AG08395 (cell line): ENCODE measurements at regions not wholly inside any gene's neighbourhood (a gene's known extent, or its start where the extent isn't known, plus 50 kb on each side); places are given as distances from the start of the nearest gene placed in this dataset.
A peak's percentile ranks its signal among the peaks of the same experiment; 100 is the strongest.
"Not testable (repeated sequence)": the region's sequence is repeated elsewhere in the genome, so short reads cannot be mapped to it uniquely, and the experiment has no call there.

Experiments used
- DNase-seq: peaks from one replicate; pipeline ENCODE4 v3.0.0; 2012; ENCODE audit warnings: mixed read lengths, low spot score

DNA sequence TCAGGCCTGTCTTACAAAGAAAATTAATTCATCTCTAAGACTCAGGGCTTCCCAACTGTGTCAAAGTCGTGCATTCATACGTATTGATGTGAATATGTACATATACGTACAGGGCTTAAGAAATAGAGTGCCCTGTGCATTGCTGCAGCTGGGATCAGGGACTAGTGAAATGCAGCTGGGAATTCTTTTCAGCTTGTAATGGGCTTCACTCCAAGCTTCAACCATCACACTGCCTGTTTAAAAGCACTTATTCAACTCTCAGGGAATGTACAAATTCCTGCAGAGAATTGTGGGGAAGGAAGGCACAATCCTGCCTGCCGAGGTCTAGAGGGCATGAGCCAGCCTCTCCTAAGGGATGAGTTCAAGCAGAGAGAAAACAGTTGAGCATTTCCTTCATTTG is 59.6 kb upstream of the MAN2A1 start:
- DNase-seq, result no peak

DNA sequence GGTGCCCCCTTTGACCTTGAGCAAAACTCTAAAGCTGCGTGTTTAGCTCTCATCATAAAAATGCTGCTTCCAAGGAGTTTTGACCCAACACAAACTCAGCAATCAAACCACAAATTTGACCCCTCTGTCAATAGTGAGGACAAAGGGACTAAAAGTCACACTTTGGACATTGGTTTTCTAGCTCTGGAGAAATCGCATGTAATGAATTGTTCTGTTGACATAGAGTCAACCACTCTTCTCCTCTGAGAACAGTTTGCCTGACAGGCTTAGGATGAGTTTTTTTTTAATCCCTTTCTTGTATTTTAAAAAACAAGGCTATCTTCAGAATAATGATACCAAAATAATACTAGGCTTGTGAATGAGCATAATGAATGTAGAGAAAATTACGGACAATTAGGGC is 61.1 kb upstream of the MAN2A1 start:
- no peak for DNase-seq

DNA sequence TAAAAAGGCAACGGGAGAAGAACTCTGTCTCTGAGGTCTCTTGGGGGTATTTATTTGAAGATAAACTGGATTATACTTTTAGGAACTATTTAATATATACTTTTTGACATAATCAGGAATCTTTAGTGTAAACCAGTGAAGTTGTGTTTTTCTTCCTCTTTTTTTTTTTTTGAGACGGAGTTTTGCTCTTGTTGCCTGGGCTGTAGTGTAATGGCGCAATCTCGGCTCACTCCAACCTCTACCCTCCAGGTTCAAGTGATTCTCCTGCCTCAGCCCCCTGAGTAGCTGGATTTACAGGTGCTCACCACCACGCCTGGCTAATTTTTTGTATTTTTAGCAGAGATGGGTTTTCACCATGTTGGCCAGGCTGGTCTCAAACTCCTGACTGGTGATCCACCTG is 68.5 kb upstream of the MAN2A1 start:
- not testable (repeated sequence) for DNase-seq

DNA sequence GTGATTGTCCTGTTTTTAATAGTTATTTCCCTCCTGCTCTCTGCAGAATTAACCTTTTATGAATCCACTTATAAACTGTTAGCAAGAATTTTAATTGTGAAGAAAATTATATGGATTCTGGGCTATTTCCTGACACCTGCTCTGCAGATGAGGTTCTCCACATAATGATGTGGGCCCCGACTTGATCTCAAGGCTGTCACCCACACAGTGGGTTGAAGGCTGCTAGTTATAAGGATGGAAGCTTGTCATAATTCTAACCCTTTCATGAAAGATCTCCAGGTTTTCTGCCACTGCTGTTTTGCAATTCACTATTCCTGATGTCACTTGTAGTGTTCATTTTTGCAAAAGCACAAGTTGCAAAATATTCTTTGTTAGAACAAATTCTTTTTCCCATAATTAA is 69.1 kb upstream of the MAN2A1 start:
- DNase-seq, result no peak

DNA sequence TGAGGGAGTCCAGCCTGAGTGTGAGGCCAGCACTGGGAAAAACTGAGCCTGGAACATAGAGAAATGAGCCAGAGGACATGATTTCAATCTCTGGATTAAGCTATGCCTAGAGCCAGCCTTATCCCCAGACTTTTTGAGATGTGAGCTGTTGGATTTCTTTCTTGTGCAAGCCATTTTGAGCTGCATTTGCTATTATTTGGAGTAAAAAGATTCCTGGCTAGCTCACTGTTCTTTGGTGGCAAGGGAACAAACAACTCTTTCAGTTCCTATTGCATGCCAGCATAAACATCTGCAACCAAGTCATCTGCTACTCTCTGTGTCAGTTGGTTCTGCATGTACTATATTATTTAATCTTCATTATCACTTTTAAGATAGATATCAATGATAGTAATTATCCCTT is 70.1 kb upstream of the MAN2A1 start:
- DNase-seq, result no peak

DNA sequence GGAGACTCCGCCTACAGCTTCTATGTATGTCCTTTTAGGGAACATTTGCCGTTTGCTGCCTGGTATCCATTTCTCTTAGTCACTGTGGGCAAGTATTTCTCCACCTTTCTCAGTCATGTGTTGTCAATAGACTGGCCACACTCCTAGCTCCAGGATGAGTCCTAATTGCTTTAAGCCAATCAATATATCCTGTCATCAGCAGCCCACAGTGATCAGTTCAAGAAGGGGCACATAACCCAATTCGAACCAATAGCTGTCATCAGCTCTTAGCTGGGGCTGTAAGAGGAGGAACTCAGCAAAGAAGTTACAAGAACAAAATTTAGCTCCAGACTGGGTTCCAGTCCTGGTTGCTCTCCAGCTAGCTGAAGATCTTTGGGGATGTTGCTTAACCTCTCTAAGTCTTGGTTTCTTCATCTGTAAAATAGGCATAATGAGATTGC is 70.7 kb upstream of the MAN2A1 start:
- DNase-seq, result no peak

DNA sequence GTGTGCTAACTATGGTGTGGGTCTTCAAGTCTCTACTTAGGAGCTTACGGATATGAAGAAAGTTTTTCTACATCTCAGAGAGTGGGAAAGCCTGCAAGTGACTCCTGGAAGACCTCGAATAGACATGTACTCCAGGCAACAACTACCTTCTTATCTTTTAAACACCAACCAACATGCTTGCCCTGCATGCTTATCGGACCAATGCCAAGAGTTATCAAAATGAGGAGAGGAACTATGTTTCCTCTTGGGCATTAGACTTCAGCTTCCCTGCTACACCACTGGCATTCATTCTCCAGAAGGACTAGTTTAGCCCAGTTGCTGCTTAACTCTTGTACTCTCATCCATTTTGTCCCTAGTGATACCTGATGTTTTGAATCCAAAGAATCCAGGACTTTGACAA is 74.7 kb upstream of the MAN2A1 start:
- no peak for DNase-seq

DNA sequence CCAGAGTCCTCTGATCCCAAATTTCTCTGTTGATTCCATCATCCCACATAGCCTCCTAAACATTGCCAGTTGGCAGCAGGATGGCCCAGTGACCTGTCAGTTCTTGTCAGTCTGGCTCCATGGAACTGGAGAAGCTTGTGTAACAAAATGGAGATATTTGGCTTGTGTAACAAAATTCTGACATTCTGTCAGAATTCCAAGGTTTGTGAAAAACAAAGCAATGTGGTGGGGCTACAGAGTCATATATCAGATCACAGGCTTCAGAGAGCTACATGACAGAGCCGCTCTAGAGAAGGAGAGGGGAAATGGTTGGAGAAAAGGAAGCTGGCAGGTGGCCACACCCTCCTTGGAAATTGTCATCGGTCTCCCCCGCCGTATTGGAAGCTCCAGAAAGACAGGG is 75.4 kb upstream of the MAN2A1 start:
- no peak for DNase-seq

DNA sequence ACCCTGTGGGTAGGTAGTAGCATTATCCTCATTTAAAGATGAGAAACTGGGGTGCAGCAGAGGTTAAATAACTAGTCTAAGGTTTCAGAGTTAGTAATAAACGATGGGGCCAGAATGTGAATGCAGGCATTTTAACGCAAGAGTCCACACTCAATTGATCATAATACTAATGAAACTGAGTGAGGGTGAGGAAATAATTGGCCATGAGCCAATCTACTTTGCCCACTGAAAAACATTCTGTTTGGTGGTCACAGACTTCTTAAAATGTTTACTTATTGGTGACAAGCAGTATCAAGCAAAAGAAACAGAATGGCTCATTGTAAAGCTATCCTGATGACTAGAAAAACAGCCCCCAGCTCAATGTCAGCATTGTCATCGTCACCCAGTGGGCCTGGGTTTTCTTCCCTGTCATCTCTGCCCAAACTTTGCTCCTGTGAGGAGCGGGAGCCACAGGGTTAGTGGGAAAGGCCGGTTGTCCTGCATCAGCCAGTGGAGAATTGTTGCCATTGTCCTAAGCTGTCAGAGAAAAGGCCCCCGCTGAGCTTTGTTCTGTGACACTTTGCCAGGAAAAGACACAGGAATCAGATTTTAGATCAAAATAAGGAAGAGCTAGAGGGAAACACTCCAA is 77.3 kb upstream of the MAN2A1 start:
- DNase-seq, result no peak

DNA sequence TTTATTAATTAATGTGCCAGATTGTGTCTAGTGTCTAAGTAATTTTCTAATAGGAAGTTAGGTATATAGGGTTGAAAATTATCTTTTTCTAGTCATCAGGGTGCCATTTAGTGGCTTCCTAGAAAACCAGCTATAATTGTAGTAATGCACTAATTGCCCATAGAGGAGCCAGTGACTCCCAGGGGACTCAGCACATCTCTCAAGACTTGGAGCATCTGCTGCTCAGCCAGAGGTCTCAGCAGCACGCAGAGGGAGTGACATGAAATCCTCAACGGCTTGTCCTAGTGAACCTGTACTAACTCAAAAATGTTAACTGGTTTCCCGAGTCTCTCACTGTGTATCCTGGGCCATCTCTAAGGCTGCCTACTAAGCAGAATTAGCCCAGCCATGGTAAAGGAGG is 78.2 kb upstream of the MAN2A1 start:
- no peak for DNase-seq

DNA sequence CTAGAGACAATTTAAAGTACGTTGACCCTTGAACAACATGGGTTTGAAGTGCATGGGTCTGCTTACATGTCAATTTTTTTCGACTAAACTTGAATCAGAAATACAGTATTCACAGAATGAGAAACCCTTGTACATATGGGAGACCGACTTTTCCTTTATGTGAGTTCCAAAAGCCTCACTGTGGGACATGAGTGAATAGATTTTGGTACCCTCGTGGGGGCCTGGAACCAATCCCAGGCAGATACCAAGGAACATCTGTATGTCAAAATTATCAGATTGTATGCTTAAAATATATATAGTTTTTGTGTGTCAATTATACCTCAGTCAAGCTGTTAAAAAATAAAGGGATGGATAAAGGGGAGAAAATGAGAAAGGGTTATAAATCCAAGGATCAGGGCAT is 78.7 kb upstream of the MAN2A1 start:
- no peak for DNase-seq

DNA sequence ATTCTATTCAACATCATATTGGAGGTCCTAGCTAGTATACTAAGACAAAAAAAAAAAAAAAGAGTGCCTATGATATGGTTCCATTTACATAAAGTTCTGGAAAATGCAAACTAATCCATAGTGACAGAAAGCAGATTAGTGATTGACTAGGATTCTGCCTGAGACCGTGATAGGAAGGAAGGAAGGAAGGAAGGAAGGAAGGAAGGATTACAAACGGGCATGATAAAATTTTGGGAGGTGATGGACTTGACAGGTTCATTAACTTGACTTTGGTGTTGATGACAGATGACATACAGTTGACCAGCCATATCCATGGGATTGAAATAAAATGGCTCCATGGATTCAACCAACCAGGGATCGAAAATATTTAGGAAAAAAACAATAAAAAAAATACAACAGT is 79.1 kb upstream of the MAN2A1 start:
- no peak for DNase-seq

DNA sequence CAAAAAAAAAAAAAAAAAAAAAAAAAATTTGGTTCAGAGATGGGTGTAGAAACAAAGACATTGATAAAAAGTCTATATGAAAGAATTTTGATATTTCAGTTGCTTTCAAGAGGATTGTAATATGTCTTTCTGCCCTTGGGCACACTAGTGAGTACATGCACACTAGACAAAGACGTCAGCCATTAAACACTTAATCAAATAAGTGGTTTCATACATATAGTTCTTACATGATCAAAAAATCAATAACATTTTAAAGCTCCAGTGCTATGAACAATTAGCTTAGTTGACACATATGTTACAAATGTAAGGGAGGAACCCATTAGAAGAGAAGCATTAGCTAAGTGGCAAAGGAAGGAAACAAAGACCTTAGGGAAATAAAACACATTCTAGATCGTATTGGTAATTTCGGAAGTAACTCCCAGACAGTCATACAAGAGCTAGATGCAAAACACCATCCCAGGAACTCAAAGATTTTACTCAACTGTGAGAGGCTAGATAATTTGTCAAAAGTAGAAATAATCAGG is 84.5 kb upstream of the MAN2A1 start:
- DNase-seq, result no peak

DNA sequence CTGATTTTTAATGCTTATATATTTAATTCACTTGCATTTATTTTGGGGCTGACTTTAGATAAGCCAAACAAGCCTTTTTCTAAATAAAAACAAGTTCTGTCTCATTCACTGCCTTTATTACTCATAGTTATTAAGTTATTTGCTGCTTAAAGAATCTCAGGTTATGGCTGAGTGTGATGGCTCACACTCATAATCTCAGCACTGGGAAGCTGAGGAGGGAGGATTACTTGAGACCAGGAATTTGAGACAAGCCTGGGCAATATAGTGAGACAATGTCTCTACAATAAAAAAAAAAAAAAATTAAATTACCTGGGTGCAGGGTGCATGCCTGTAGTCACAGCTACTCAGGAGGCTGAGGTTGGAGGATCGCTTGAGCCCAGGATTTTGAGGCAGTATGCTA is 85.0 kb upstream of the MAN2A1 start:
- DNase-seq, result no peak

DNA sequence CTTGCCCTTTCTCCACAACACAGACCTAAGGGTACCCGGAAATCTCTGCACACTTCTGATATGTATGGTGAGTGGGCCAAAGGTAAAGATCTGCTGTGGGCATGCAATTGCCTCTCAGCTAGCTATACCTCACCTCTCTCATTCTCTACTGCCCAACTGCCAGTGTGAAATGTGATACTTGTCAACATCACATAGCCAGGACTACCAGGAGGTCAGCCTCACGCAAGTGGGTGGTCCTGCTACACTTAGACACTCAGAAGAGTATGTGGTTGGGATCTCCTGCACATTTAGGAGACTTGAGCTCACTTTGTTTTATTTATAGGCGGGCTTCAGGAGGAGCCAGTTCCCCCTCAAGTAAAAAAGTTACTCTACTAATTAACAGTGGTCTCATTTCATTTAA is 88.0 kb upstream of the MAN2A1 start:
- no peak for DNase-seq

DNA sequence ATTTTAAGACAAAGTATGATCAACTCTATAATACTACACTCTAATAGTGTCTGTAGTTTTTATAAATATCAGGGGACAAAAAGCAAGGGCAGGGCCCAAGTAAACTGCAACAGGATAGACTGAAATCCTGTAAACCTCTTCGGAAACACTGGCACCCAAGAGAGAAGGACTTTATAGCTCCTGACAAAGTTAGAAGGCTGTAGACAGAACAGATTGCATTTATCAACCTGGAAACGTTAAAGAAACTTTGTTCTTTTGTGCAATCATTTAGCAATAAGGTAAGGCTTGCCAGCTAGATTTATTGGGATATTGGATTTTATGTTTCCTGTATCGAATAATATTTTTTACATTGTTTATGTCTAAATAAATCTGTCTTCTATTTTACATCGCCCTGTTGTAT is 91.8 kb upstream of the MAN2A1 start:
- no peak for DNase-seq

DNA sequence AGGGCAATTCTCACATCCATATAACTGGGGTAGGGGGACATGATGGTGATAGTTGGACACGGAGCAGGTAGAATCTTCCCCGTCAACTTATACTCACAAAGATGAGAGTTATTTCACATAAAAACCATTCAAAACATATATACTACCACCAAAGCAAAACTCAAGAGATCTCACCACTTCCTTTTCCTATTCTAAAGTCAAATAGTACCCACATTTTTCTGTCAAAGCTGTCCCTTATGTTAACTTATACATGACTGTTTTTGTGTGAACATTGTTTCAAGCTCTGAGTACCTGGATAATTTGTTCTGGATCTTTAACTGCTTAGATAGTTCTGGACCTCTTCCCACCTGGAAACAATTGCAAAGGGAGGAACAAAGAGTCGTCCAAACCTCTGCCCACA is 95.5 kb upstream of the MAN2A1 start:
- DNase-seq, result no peak

DNA sequence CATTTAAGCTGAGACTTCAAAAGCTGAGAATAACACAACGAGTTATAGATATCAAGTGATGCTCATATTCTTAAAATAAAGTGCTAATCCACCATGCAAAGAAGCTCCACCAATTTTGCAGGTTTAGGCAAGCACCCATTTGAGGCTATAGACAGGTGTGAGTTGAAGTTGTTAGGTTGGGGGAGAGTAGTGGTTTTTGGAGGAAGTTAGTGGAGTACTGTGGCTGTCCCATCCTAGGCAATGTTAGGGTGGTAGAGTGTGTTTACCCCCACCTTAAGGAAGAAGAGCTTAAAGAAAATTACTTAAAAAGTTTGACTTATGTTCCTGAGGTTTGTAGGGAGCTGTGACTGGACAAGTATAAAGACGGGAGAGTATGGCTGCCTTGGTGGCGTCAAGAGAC is 98.9 kb upstream of the MAN2A1 start:
- DNase-seq, result no peak

DNA sequence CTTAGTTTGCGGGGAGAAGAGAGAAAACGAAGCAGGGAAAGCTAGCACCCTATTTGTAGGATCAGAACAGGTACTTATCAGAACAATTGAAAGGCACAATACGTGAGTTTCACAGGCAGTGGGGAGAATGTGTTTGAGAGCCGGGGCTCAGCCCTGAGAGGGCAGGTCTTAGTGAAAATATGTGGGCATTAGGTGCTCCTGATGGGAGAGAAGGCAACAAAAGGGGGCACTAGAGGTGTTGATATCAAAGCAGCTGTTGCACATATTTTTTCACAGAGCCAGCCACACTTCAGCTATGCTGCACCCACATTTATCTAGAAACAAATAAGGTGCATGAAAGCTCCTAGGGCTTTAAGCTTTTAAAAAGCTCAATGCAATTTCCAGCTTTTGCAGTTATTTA is 99.7 kb upstream of the MAN2A1 start:
- DNase-seq, result no peak

DNA sequence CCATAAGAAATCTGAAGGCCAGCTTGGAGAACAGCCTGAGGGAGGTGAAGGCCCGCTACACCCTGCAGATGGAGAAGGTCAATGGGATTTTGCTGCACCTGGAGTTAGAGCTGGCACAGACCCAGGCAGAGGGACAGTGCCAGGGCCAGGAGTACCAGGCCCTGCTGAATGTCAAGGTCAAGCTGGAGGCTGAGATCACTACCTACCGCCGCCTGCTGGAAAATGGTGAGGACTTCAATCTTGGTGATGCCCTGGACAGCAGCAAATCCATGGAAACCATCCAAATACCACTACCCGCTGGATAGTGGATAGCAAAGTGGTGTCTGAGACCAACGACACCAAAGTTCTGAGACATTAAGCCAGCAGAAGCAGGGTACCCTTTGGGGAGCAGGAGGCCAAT is 100.5 kb upstream of the MAN2A1 start:
- DNase-seq, result no peak

DNA sequence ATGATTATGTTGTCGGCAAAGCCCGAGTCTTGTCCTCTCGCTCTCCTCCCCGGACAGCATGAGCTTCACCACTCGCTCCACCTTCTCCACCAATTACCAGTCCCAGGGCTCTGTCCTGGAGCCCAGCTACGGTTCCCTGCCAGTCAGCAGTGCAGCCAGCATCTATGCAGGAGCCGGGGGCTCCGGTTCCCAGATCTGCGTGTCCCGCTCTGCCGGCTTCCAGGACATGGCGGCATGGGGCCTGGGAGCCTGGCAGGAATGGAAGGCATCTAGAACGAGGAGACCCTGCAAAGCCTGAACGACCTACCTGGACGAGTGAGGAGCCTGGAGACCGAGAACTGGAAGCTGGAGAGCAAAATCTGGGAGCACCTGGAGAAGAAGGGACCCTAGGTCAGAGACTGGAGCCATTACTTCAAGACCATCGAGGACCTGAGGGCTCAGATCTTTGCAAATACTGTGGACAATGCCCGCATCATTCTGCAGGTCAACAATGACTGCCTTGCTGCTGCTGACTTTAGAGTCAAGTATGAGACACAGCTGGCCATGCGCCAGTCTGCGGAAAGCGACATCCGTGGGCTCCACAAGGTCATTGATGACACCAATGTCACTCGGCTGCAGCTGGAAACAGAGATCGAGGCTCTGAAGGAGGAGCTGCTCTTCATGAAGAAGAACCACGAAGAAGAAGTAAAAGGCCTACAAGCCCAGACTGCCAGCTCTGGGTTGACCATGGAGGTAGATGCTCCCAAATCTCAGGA is 101.3 kb upstream of the MAN2A1 start:
- no peak for DNase-seq

DNA sequence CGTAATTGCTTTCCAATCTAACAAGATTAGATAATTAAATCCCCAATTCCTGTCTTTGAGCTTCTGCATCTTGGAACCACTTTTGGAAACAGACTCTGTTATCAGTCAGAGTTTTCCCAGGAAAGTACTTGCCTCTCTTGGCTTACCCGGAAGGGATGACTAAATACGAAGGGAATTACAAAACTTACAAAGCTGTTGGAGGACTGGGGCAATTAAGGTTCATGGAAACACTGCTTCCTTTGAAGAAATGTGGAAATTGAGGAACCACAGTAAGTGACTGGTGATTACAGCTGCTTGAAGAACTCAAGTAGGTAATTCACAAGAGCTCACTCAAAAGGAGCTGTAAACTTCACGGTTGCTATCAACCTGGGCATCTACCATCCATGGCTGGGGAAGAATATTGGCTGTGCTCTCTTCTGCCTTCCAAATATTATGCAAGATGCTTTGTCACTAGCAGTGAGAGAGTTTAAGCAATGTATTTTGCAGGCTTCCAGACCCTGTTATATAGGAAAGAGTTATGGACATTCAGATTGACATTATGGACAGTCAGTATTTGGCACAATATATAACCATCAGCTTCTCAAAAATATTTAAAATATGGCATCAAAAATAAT is 104.6 kb upstream of the MAN2A1 start:
- peak; percentile 9 for DNase-seq

DNA sequence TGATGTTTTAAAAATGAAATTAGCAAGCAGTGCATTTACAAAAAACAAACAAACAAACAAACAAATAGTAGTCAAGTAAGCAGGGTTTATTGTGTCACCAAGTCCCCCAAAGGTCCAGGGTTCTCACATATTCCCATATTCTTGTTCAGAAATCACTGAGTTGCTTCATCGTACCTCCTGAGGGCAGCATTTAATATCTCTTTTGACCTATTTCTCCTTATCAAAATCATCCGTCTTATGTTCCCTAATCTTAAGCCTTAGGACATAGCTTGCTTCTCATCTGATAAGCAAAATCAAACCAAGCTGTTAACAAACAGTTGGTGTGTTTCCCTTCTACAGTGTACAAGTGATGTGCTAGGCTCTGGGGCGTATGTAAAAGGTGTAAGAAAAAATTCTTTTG is 109.5 kb upstream of the MAN2A1 start:
- no peak for DNase-seq
